HuH-7 (cell line): ENCODE measurements at regions not wholly inside any gene's neighbourhood (a gene's known extent, or its start where the extent isn't known, plus 50 kb on each side); places are given as distances from the start of the nearest gene placed in this dataset.

Experiments used
- DNase-seq: peaks from one replicate; pipeline ENCODE4 v3.0.0; 2011; ENCODE audit warnings: low spot score

DNA sequence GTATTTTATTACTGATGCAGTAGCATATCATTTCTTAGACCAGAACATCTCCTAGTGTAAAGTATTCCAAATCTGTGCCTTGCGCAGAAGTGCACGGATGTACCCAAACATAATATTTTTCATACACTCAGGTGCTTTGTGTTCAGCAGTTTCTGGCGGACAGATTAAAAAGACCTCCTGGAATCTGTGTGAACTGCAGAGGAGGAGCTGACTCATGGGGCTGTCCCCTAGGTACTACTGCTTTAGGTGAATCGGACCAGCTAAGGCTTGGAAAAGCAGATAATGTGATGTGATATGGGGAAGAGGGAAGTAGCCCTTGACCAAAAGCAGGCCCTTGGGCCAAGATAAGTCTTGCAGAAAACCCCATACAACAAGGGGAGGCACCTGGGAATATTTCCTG, 310.1 kb downstream of the PLK2 start:
- no peak for DNase-seq

DNA sequence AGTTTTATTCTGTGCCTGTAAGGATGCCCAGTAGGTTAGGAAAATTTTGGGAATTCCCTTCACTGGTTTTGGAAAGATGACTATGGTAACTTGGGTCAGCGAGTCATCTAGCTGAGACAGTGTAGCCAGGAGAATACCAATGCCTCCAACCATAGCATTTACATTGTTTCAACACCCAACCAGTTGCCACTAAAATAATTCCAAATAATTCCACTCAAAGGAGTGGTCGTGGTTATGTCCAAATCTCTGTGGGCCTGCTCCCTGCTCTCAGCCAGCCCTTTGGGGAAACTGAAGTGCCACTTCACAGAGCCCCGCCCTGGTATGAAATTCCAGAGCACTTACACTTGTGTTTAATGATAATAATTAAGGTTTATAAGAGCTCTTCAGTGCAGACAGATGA, 310.5 kb downstream of the PLK2 start:
- no peak for DNase-seq

DNA sequence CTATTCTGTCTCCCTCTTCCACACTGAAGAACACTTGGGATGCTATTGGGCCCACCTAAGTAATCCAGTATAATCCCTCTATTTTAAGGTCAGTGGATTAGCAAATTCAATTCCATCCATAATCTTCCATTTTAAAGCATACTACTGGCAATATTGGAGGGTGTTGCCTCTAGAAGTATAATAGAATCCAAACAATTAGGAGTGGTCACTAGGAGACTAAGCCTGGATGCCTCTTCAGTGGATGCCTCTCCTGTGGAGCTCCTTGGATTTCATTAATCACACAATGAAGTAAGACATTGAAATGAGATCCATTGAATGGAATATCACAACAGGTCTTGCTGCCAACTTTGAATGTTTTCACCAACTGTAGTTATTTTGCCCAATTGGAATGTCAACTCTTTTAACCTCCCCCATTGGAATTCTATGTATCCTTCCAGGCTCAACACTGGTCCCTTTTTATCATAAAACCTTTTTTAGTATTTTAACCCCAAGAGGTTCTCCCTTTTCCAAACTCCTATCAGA, 311.6 kb downstream of the PLK2 start:
- no peak for DNase-seq

DNA sequence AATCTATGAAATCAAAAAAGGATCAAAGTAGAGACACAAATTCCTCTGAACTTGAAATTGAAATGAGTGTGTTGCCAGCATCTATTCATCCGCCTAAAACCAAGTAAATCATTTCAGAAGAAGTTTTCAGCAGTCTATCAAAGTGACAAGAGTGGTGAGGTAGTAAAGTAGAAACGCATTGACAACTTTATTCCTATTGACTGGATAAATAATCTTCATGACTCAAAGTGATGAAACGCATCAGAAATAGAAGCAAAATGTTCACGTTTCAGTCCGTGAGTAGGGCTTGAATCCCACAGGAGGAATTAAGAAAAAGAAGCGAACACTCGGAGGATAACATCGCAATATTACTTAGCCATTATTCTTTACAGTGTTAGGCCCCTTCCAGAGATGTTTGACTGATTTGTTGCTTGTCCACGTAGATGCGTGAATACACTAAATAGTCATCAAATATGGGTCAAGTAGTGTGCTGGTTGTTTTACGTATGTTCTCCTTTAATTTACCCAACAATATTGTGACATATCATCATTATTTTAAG, 314.4 kb downstream of the PLK2 start:
- no peak for DNase-seq

DNA sequence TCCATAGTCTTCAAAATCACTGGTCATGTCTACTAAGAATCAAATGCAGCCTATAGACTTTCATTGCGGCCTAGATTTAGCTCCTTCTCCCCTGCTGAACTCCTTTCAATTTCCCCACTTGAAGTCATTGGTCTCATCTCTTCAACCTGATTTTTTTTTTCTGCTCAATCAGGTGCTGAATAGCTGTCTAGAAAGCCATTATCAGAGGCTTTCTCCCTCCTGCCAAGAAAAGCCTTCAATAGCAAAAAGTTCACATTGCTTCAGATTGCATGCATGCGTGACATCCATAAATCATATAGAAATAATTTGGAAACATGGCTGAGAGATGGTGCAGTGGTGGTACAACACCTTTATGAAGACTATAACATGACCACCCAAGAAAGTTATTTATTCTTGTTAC, 316.2 kb downstream of the PLK2 start:
- DNase-seq, result no peak

DNA sequence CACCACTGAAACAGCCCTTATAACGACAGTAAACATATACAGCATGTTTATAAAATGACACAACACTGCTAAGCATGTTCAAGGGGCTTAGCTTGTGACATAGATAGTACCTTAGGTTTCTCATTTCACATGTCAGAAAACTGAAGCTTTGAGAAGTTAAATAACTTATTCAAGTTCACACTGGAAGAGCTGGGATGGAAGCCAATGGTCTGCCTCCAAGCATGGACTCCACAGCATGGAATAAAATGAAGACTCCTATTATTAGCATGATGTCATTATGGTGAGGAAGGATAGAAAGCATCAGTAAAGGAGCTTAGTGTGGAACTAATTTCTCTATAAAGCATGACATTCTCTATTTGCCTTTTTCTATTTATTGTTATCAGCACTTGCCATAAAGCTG, 316.7 kb downstream of the PLK2 start:
- DNase-seq, result no peak

DNA sequence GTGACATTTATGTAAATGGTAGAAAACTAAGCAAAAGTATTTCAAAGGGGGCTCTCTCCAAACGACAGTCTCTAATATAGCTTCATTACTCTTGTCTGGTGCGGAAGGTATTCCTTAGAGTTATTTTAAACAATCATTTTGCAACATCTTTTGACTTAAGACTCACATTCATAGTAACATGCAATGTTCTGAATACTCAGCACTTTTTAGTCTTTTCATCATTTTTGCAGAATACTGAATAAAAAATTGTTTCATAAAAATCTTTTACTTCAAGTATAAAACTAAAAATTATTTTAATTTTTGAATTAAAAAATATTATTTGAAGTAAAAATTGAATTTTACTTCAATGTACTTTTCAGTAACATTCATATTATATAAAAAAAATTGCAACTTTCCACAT, 321.1 kb downstream of the PLK2 start:
- no peak for DNase-seq

DNA sequence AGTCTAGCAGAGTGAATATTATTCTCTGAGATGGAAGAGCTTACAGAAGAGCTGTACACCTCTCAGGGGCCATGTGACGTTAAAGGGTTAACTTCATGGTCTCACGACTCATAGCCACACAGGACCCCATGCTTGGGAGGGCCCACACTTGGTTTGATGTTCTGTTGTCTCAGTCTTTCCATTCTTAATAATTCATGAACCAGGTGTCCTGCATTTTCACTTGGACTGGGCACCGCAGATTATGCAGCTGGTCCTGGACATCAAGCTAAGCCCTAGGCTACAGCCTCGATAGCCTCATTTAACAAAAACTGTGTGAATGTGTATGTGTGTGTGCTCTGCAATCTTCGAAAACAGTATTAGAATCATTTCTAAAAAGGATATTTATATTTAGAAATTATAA, 323.5 kb downstream of the PLK2 start:
- no peak for DNase-seq

DNA sequence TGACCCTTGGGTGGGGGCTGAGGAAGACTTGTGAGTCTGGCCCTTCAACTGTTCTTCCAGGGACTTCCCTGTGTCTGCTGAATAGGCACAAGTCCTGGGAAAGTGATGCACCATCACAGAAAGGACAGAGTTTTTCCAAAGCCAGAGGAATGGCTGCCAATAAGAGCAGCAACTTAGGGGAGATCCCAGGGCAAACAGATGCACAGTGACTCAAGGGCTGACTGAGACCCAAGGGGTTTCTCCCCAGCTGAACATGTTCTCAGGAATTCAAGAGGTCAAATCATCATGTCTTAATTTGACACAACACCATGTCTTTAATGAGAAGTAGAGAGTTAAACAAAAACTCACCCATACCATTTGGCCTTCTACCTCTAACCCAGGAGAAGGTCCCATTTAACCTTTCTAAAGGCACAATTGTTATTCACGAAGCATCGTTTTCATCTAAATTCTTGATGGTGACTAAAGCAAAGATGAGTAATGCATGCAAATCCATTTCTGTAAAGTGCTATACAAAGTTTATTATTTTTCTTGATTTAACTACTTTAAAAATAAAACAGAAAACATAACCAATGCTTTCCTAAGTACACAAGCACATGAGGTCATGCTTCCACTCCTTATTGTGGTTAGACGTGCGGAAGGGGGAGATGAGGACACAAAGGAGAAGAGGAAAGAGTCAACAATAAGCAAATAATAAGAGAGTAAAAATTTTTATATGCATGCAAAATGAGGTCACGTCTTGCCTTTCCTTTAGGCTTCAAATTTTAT, 324.1 kb downstream of the PLK2 start:
- DNase-seq, result no peak

DNA sequence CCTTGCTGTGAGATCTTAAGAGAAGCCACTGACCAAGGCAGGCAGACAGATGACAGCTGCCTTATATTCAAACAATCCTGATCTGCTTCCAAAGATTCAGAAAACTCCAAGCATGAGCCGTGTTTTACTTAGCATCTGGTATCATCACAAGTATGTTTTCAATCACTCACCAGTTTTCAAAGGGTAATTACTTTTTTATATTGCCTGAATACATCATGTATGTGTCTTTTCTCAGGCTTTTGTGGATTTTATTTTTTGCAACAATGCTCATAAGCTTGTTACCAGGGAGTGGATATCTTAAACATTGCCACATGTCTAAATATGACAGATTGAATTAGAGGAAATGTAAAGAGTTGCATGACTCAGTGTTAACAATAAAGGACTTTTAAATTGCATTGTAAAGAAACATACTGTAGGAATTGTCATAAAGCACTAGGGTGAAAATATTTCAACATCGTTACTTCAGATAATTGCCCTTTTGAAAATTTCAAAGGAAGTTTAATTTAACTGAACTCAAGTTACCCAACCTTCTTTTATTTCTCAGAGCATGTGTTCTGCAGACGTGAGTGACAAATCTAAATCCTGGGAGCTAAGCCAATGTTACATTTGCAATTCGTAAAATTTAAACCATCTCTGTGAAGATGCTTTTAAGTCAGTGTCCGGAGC, 326.1 kb downstream of the PLK2 start:
- no peak for DNase-seq

DNA sequence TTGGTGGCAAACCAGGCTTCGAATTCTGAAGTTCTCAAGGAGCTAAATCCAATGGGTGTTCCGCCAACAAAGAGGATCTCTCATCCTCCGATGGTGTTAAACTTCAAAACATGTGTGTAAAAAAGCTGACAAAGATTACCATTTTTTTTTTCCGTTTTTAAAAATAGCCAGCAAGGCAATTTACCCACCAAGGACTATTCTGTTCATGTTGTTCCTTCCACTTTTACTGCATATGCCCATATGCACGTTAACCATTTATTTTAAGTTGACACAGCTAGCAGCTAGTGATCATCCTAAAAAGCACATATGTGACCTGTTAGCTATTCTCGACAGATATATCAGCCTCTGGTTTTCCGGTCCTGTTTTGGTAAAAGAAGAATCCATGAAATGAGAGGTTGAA, 326.7 kb downstream of the PLK2 start:
- no peak for DNase-seq

DNA sequence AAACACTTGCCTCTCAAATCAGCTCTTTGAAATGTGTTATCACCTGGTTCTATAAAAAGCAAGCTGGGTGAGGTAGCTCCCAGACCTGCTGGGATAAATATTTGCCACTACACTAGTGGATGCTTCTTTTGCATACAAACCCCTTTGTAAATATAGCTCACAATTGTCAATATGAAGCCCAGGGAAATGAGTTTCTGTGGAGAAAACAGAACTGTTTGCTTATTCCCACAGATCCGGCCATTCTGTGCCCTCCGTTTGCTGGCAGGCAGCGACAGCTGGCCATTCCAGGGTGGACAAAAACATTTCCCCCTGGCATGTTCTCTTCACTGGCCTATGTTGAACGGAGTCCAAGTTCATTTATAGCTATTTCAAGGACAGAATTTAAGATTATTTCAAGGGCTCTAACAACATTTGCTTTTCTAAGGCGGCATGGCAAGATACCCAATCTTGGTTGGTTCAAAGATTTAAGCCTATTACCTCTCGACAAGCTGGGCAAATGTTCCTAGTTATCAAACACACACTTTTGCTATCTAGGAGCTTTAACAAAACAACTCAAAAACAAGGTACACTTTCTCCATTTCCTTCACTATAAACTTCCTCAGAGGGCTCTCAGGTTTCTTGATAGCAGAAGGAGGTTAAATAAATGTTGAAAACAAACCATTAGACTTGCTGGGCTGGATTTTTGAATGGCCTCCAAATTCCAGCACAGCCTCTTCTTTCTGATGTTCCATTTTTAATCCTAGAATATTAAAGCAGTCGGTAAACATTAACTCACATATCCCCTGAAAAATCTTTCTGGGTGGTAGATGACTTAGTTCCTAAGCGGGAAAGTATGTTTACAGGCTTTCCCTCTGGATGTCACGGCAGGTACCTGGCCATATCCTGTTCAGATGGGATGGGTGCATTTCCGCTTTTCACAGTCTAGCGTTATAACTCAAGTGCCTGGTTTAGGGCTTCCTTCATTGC, 332.3 kb downstream of the PLK2 start:
- DNase-seq, result no peak

DNA sequence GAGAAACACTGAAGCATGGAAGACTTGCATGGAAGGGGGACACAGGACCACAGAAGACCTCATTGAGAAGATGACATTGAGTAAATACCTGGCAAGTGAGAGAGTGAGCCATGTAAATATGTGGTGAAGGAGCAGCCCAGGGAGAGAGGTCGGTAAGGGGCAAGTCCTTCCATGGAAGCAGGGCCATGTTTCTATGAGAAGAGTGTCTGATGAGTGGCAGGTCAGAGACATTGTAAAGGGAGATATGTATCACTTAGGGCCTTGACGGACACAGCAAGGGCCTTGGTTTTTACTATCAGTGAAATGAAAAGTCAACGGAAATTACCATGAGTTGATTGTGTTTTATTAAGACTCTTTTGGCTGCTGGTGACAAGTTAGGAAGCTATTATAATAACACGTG, 336.4 kb downstream of the PLK2 start:
- no peak for DNase-seq

DNA sequence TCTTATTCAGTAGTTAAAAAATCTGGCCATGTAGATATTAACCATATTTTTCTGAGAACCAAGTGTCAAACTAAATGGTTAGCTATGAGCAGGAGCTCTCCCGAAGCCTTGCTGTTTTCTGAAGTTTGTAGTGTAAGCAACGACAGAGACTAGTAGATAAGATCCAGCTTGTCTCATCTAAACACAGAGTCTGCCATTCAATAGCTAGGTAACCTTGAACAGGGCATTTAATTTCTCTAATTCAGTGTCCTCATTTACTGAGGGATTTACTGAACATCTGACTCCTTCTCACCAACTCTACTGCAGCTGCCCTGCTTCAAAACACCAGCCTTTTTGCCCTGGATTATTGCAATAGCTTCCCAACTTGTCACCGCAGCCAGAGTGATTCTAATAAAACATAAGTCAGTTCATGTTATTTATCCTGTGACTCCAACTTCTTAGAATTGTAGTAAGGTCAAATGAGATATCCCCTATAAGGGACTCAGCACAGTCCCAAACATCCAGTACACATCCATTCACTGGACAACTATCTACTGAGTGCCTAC, 337.0 kb downstream of the PLK2 start:
- no peak for DNase-seq

DNA sequence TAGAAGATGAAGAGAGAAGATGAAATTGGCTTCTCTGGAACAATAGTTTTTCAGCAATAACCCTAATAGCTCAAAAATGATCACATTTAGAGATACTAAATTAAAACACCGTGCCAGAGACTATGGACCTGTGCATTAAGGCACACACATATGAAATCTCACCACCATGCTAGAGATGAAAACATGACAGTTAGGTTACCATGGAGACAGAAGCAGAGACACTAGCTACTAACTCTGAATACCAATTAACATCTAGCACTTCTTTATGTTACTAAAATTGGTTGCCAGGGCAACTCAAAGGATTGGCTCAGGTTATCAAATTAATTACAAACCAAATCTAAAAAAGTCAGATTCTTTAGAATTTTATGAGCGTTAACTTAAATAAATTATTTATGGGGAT, 337.7 kb downstream of the PLK2 start:
- DNase-seq, result no peak

DNA sequence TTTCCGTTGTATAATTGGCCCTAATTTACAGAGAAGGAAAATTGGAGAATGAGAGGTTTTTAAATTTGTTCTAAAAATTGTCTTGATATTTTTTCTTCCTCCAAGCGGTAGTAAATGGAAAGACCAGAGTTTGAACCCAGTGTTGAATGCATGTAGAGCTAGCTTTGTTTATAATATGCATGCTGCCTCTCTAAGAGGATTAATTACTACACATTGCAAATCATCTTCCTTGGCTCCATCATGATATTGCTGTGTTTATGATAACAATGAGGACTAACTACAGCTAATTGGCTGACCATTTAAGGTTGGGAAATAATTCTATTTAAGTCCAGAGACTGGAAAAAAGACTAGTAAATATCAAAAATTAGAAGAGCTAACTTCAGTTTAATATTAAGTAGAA, 338.5 kb downstream of the PLK2 start:
- no peak for DNase-seq

DNA sequence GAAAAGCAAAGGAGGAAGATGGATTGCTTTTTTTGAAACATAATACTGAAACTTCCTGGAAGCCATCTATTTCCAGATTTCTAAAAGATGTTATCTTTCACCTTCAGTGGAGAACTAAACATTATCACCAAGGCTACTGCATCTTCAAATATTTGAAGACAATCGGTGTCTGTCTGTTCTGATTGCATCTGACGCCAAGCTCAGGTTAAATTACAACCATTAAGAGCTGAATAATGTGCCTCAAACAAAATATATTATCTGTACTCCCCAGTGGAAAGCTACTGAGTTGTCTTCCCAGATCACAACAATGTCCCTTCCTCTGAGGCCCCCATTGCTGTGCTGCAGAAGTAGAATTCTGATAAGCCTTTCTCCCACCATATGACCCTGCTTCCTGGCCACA, 342.3 kb downstream of the PLK2 start:
- no peak for DNase-seq

DNA sequence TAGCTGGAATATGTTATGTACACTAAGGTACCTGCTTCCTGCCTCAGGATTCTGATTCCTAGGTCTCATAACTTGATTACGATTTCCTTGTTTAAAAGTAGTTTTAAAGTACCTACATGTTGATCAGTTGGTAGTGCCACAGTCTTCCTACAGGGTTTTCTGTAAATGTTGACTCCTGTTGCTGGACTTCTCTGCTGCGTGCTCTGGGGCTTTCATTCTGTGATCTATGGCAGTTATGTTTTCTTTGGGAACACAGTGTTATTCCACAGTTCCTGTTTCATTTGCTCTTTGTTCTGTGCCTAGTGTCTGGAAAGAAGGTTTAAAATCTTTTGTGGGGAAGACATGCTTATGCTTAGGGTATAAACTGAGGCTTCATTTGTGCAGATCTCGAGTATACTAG, 343.5 kb downstream of the PLK2 start:
- no peak for DNase-seq

DNA sequence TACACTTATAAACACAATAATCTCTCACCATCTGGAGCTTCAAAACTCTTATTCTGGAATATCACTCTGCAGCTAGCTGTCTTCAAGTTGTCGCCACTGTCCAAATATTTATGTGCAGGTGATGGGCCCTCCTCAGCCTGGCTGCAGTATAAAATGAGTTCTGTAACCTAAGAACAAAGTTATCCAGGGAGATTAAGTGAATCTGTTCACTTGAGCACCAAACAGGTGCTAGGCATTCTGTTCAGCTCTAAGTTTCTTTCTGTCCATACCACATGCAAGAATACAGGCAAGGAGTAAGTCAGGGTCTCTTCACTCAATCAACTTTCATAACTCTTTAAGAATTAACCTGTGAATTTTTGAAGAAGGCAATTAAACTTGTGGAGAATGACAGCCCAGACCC, 344.1 kb downstream of the PLK2 start:
- no peak for DNase-seq

DNA sequence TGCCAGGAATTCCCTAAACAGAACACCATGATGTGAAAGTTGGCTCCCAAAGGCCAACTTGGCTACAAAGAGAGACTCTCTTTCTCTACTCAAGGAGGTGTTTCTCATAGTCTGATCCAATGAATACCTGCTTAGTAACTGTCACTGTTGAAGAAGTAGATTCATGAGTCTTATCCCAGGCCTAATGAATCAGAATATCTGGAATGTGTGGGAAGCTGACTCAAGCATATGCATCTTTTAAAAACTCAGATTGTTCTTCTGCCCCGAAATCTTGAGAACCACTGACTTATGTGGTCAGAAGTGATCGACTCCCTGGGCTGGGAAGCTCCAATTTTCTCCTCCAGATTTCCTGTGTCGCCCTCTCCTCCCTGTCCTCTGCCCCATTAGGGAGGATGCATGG, 345.6 kb downstream of the PLK2 start:
- DNase-seq, result no peak

DNA sequence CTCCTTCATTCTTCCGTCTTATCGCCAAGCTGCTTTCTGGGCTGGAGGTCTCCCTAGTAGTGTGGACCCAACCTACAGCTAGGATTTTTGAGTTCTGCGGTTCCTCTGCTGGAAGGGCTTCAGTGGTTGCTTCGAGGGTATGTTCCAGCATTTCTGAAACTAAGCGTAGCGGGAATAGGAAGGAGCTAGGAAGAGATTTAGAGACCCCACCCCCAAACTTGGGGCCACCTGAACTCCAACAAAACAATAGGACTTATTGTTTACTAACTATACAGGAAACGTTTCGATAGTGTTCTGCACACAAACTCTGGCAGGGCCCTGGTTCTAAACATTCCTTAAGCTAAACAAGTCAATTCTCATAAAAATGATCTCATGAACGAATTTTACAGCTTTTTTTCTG, 346.7 kb downstream of the PLK2 start:
- DNase-seq, result no peak

DNA sequence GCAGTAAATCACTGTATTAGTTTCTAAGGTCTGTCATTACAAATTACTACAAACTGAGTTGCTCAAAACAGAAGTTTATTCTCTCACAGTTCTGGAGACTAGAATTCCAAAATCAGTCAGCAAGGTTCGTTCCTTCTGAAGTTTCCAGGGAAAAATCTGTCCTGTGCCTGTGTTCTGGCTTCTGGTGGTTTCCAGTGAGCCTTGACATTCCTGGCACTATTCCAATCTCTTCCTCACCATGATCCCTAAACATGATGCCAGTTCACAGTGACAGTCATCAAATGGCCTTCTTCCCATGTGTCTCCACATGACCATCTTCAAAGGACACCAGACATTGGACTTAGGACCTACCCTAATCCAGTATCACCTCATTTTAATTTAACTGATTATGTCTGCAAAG, 351.4 kb downstream of the PLK2 start:
- DNase-seq, result no peak
